ENCODE measurements at regions not wholly inside any gene's neighbourhood (a gene's known extent, or its start where the extent isn't known, plus 50 kb on each side); places are given as distances from the start of the nearest gene placed in this dataset.
"Not testable (repeated sequence)": the region's sequence is repeated elsewhere in the genome, so short reads cannot be mapped to it uniquely, and the experiment has no call there.

GRCh38 chr5:15333091-15333490, 166.9 kb upstream of the FBXL7 start:
- no peak for DNase-seq

DNA sequence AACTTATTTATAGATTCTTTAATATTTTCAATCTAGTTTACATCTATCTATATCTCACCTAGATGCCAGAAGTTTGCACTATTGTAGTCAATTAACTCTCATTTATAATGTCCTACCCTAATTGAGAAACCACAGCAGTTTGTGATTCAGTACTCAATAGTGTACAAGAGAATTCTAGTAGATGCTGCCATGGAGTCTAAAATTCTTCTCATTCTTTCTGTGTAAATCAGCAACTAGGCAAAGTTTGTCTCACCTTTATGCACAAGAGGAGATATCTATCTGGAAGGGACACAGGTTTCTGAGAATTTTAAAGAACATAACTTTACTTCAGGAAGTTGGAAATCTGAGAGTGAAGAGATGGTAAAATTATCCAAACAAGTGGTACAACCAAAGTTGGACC, 173.0 kb upstream of the FBXL7 start:
- DNase-seq = no peak

- DNase-seq = no peak
Observed at GRCh38 chr5:15326471-15326870, 173.5 kb upstream of the FBXL7 start.

DNA sequence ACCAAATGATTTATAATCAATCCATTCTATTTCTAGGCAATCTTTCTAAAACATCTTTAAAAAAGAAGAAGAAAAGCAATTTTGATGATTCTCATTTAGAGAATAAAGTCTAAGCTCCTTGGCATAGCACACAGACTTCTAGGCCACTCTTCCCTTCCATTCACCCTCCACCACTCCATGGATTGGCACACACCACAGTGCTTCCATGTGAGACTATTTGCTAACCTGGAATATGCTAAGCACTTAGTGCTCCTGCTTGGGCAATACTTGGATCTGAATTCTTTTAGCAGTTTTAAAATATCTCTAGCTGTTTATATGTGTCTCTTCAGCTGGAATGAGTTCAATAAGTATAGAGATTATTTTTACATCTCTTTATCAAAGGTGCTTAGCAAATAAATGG, 177.6 kb upstream of the FBXL7 start:
- no peak for DNase-seq

GRCh38 chr5:15321776-15322175, 178.2 kb upstream of the FBXL7 start:
- no peak for DNase-seq

- no peak for DNase-seq
Observed at GRCh38 chr5:15320871-15321270, 179.1 kb upstream of the FBXL7 start.

DNA sequence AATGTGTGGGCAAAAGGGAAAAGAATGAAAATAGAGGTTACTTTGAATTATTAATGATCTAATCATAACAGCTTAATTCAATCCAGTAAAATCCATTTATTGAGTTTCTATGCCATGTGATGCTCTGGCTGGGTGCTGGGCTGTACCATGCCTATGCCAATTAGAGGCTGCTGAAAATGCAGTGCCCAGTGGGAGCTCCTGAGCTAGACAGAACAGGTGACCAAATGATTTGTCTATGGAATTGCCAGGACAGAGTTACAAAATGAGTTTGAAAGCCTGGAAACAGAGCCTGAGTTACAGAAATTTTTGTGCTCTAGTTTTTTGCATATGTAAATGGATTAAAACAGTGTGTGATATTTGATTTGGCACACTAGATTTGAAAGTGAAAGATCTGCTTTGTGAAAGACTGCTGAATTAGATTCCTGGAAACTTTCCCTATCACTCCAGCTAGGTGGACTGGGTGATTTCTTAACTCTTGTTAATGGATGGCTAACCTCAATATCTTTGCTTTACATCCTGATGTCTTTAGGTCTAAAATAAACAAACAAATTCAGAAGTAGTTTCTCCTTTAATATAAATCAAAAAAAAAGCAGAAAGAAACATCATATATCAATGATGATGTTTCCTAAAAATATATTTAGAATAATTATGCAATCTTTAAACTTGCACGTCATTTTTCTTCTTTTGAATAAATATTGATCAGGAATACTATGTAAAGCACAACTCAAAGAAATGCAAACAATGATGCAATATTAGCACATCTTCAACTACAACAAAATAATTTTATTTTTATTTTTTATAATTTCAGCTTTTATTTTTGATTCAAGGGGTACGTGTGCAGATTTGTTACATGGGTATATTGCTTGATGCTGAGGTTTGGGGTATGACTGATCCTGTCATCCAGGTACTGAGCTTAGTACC, 194.8 kb upstream of the FBXL7 start:
- DNase-seq = no peak

DNA sequence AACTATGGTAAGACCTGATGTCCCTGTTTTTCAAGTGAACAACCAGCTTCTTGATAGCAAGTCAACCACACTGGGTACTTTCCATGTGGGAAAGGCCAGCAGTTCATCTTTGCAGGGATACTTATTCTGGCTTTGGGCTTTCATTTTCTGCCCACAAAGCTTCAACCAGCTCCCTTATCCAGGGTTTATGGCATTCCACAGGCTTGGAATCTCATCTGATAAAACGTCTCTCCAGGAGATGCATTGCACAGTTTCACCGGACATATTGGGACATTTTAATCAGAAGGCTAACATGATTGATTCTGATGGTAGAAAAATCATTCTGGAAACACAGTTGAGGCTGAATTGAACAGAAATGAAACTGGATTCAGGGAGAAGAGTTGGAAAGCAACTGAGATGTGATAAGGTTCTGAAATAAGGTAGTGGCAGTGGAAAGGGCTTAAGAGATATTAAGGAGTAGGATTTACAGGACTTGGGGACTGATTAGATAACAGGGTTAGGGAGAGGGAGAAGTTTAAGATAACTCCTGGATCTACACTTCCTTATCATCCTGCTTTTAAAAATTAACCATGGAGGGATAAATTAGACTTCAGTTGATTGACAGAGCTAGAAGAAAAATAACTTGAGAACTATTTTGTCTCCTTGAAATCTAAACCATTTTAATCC, 195.8 kb upstream of the FBXL7 start:
- no peak for DNase-seq

DNA sequence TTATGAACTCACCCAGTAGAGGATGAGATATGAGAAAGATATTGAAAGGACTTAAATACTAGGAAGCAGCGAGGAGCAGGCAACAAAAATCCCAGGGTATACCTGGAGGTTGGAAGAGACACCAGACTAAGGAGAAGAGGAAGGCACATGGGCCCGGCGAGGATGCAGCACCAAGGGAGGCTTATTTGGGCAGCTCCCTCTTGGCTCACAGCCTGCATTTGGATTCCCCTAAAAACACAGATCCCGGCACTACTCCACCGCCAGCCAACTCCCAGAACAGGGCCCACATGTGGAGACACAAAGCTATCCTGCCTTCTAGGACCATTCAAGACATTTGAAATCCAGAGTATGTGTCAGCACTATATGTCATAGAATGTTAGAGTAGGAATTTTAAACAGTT, 199.8 kb upstream of the FBXL7 start:
- DNase-seq = no peak

GRCh38 chr5:15290953-15291352, 209.0 kb upstream of the FBXL7 start:
- no peak for DNase-seq

DNA sequence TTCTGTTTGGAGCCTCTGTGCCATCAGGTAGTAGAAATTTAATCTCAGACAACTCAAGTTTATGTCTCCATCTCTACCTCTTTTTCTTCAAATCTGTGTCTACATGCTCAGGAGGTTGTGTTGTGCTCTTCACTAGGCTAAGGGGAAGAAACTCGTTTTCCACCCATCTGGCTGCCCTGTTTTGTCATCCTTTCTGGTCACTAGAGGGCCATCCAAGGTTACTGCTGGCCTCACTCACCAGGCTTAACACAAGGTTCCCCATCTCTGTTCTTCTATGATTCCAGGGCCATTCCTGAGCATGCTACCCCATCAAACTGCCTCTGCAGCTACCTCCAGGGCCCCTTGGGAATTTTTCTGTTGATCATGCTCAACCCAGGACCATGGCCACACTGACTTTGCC, 213.3 kb upstream of the FBXL7 start:
- no peak for DNase-seq

GRCh38 chr5:15285901-15286583, 213.9 kb upstream of the FBXL7 start:
- no peak for DNase-seq

DNA sequence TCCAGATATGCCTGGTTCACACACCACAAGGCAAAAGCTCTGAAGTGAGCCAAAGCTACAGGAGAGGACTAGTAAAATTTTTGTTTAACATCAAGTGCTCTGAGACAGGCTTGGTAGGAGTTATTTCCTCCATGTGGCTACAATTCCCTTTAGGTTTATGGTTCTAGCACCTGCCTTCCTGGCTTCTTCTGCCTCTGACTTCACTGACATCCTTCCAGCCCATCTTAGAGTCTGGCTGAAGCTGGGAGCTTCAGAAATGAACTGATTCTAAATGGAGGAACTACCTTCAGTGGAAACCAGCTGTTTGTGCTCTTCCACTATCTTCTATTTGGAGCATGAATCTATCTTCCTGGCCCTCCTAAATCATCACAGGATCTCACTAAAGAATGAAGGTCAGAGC, 215.3 kb upstream of the FBXL7 start:
- no peak for DNase-seq

DNA sequence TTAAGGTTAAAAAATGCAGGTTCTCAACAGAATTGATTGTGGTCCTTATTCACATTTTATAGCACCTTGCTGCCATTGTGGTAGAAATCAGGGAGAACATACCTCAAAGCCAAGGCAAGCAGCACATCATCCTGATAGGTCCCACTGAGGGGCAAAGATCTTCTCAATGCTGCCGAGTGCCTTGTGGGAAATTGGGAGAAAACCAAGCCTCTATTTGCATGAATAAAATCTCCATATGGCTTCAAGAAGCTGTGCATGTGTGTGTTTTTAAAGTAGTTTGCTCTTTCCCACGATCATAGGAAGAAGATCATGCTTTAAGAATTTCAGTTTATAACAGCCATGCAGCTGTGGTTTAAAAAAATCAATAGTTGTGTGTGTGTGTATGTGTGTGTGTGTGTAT, 216.9 kb upstream of the FBXL7 start:
- no peak for DNase-seq

- DNase-seq = no peak
Observed at GRCh38 chr5:15282611-15283010, 217.4 kb upstream of the FBXL7 start.

GRCh38 chr5:15271596-15271995, 228.4 kb upstream of the FBXL7 start:
- not testable (repeated sequence) for DNase-seq

DNA sequence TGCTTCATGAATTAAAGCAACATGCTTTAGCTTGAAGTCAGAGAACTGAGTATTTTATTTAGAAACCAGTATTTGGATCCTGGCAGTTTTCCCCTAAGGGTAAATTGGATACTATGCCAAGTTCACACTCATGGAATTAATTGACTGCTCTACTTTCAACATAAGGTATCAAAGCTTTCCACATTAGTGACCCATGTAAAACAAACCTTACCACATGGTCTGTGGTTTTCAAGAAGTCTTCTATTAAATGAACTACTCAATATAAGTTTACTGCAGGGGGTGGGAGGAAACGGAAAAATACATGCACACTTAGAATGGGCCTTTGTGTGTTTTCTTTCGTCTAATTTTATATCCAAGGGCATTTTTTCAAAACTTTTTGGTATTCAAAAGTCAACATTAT, 232.0 kb upstream of the FBXL7 start:
- DNase-seq = no peak

DNA sequence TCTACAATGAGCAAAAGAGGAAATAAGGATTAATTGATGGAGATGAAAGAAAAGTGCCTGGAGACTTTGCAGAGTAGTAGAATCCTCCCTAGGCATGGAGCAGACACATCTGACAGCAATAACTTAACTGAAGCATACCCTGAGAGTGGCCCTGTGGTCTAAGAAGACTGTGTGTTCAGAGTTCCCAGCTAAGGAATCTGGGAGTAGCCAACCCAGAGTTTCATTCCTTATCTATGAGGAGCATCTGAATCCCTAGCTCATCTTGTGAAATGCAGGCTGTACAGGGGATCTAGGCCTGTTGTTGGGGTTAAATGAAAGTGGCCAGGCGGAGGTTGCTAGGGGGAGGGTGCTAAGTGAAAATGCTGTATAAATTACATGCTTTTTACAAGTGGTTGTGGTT, 233.1 kb upstream of the FBXL7 start:
- DNase-seq = no peak

DNA sequence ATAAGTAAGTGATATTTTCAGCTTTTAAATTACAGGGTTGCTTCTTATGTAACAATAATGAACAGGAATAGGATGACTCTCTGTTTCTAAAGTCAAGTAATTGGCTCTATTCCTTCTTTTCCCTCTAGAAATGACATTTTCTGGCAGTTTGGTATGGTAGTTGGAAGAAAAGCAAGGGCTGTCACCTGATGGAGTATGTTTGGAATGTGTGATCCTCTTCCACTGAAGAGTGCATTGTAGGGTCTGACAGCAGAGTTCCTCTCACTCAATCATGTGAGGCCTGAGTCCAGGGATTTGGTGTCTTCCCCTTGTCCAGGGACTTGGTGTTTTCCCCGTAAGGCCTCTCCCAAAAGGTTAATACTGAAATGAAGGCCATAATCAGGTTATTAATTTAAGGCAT, 233.8 kb upstream of the FBXL7 start:
- DNase-seq = no peak

GRCh38 chr5:15263942-15264341, 236.0 kb upstream of the FBXL7 start:
- no peak for DNase-seq

DNA sequence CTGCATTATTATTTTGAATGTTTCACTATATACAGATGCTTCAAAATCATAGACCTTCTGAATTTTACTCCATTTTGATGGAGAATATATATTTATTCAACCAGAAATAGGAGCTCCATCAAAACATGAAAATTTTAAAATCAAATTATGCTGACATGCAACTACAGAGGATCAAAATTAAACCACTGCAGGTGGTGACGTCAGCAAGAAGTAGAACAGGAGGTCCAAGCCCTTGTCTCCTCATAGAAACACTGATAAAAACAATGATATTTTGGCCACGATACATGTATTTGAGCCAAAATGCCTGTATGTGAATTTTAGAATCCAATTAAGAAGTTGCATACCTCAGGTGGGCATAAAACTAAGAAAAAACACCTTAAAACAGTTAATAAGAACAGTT, 236.6 kb upstream of the FBXL7 start:
- no peak for DNase-seq

DNA sequence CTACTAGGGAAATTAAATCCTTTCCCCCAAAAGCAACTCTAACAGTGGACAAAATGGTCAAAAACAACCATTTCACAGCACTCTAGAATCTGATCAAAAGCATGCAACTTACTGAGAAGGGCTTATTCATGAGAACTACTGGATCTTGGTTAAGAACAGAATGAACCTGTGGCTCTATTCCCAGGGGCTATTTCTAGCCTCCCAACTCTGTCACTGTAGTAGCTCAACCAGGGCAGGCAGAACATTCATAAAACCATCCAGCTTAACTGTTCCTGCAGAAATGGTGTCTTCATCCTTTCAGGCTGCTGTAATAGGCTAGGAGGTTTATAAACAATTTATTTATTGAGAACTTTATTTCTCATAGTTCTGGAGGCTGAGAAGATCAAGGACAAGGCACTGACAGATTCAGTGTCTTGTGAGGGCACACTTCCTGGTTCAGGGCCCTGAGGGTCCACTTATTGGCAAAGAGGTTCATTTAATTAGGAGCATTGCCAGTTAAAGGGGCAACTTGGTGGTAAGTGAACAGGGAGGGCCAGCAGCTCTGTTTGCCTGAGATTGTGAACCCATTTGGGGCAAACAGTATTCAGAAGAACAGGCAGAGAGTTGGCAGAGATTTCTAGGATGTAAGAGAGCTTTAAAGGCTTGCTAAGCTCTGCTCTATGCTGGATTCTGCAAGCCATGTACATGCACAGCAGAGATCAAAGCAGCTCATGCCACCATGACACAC, 238.5 kb upstream of the FBXL7 start:
- DNase-seq = no peak
